Left kidney (tissue), 1 donor: ENCODE measurements at regions not wholly inside any gene's neighbourhood (a gene's known extent, or its start where the extent isn't known, plus 50 kb on each side); places are given as distances from the start of the nearest gene placed in this dataset.

Experiments used
- DNase-seq: peaks from one replicate; pipeline ENCODE4 v3.0.0-alpha.2; 2013

DNA sequence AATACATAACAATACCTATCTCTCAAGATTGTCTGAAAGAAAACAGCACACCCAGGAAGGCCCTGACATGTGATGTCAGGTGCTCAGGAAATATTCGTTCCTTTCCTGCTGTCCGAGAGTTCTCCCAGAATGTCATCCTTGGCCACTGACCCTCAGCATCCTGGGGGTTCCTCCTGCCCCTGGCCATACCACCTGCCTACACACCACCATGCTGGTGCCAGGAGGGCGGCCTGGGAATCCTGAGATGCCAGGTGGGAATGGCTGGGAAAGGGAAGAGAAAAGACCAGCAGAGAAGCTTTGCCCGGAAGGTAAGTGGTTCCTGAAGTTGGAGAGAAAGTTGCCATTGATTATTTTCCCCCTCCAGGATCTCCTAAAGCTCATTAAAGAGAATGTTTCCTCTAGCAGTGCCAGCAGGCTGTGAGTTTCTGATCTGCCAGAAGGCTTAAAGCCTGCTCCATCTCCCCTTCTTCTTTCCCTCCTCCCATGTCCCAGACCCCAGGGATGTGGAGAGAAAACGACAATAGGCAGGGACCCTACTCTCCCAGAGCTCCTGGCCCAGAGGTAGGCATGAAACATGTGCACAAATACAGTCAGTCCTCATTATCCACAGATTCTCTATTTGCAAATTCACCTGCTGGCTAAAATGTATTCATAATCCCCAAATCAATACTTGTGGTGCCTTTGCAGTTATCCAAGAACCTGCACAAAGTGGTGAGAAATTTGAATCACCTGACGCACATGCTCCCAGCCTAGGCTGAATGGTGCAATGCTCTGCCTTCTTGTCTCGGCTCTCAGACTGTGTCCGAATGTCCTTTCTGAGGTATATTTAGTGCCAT lies 147.1 kb upstream of the MYCN start:
- no peak for DNase-seq

DNA sequence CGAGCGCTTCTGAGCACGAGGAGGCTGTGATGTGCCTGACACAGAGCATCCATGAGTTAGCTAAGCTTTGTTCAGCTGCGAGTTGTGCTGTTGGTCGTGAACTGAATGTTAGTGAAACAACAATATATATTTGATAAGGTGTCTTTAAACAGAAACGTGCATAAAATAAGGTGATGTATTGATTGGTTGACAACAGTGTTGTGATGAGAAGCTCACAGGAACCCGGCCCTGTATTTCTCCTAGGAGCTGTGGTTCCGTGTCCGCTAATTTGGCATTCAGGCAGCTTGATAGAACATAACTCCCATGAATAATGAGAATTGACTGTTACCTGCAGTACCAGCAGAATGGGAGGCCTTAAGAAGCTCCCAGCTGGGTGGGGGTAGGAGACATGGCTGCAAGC lies 146.4 kb upstream of the MYCN start:
- no peak for DNase-seq

DNA sequence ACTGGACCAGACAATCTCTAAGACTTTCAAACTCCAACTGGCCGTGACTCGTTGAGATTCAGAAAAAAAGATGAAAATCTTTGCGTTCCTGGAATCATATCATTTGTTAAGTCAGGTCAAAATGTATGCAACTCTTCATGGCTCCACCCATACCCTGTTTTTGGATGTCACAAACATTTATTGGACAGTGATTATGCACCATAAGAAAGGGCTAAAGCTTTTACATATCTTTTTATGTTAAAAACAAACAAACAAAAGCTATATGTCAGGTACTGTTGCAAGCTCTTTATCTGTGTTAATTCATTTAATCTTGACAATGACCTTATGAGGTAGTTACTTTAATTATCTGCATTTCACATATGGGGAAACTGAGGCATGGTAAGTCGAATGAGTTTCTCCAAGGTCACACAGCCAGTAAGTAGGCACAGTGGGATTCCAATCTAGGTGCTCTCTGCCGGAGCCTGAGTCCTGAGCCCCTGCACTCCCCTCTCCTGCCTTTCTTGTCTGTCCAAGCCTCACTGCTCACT lies 145.7 kb upstream of the MYCN start:
- DNase-seq = no peak

GRCh38 chr2:15795426-15795825 lies 144.9 kb upstream of the MYCN start:
- DNase-seq = no peak

DNA sequence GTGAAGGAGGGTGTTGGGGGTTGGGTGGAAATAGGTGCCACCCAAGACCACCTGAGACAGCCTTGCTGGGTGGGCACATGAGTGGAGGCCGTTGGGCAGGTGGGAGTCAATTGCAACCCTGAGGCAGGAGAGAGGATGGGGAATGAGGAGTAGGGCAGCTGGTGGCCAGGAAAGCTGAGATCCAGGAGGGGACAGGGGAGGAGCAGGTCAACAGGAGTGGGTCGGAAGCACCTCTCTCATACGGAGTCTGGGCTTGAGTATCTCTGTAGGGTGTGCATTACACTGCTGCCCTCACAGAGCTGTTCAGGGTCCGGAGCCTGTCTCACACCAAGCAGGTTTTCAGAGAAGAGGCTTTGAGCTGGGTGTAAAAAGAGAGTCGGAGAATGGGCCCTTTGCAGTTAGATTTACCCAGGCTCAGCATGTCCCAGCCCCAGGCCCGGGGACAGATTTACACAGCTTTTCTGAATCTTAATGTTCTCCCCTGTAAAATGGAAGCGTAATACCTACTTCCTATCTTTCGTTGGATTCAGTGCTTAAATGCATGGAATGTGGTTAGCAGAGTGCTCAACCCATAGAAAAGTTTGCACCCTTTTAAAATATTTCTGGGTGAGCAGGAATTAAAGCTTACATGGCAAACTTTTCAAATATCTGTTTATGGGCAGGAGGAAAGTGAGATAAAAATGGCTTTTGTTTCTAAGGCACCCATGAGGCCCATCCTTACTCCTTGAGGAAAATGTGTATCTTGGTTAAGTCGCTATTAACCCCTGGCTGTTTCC lies 144.0 kb upstream of the MYCN start:
- DNase-seq = no peak

GRCh38 chr2:15797231-15797938 lies 143.0 kb upstream of the MYCN start:
- no peak for DNase-seq

DNA sequence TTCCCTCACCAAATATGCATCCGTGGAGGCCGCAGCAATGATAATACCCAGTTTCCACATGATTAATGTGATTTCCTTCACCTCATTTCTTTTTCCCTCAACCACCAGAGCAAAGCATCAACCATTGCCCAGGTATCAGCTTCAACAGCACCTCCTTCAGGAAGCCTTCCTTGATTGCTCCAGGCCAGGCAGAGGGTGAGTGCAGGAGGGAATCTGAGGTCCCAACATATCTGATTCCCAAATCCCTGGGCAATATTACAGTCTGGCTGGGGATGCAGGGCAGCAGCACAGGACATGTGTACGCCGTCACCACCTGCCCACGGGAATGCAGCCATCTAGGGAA lies 142.4 kb upstream of the MYCN start:
- no peak for DNase-seq

GRCh38 chr2:15798701-15799431 lies 141.5 kb upstream of the MYCN start:
- DNase-seq = no peak

DNA sequence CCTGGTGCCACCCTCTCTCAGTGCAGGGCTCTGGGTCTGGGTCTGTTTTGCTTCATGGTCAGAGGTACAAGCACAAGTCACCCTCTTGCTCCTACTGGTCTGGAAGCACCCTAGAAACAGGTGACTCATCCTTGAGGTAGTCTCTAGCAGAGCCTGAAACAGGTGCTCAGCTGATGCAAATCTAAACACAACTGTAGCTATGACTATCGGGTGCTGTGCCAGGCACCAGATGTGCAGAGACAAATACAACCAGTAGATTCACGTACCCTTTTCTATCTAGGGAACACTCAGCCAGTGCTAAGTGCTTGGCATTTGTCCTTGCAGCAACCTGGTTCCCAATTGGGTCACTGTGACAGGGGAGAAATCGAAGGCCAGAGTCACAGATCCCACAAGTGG lies 140.9 kb upstream of the MYCN start:
- no peak for DNase-seq

DNA sequence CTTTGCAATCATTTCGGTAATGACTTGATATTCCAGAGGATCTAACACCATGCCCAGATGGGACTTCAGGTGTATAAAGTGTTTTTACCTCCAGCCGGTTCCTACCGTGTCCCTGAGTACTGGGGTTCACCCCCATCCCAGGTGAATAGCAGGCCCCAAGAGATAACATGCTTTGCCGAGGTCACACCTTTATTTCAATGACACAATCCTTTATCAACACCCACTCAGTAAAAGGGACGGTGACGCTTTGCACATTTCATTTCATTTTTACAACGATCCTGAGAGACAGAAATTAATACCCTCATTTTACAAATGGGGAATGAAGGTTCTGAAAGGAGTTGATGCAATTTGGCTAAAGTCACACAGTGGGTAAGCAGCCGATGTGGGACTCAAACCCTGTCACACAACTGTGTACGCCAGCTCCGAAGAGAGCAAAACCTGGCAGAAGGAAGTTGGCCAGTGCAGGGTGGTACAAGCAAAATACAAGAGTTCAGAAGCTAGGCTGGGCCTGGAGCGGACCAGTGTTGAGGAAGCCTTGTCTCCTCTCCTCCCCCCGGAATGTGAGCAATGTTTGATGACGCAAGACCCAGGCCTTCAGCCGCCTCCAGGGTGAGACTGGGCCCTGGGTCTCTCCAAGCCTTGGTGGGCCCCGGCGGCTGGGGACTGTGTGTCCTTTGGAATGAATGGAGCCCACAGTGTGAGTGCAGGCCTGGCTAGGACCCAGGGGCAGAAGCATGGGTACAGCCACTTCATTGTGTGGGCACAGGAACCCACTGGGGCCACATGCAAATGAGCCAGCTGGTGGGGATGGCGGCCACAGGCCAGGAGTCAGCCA lies 139.6 kb upstream of the MYCN start:
- no peak for DNase-seq

GRCh38 chr2:15801439-15801838 lies 138.9 kb upstream of the MYCN start:
- DNase-seq = no peak

DNA sequence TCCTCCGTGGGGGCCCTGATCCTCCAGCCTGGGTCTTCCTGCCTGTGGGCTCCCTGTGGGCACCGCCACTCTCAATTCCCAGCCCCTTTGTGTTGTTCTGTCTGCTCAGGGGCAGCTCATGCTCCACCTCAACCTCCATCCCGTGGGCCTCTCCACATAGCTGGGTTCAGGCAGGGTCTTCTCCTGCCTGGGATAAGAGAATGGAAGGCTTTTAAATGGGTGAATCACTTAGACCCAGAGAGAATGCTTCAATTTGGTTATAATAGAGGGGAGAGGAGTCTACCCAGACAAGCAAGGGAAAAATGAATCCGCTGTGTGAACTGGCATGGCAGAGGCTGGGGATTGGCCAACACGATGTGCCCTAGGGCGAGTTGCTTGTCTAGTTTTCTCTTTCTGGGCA lies 138.4 kb upstream of the MYCN start:
- DNase-seq = no peak

- no peak for DNase-seq
These were observed 137.4 kb upstream of the MYCN start for GRCh38 chr2:15802657-15803542.

DNA sequence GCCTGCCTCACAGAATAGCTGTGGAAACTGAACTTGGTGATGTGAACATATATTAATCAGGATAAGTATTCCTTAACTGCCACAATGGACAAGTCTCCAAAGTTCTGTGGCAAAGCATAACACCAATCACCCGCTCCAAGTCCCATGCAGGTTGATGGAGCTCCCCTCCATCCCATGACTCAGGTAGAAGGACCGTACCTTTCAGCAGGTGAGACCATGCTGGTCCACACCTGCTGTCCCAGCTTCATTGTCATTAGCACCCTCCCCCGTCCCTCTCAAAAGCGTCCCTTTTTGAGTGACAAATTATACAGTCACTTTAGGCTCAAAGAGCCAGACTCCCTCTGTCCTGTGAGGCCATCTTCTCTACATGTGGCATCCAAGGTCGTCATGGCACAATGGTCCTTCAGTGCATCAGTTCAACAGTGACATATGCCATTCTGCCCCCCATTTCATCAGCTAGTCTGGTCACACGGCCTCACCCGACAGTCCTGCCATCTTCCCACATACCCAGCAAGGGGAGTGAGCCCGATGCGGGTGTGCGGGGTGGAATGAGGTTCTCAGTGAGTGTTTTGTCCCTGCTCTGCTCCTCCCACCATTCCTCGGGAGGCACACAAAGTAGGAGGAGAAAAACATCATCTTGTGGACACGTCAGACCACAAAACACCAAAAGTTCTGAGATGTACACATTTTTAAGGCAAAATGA lies 136.7 kb upstream of the MYCN start:
- DNase-seq = no peak

- DNase-seq = no peak
These were observed 136.1 kb upstream of the MYCN start for GRCh38 chr2:15804246-15804619.

- DNase-seq = no peak
These were observed 135.7 kb upstream of the MYCN start for GRCh38 chr2:15804691-15805090.

DNA sequence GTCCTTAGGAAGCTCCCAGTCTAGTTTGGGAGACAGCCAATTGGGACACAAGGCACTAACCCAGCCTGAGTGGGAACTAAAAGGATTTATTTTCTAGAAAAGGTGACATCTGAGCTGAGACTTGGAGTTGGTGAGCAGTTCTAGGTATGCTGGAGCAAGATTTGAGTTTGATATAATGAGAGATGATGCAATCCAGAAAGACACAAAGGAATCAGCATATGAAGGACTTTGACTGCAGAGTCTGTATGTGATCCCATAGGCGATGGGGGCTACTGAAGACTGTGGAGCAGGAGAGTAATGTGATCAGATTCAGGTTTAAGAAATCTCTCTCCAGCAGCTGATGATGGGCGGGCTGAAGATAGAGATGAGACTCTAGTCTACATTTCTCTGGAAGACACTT lies 135.1 kb upstream of the MYCN start:
- DNase-seq = no peak

DNA sequence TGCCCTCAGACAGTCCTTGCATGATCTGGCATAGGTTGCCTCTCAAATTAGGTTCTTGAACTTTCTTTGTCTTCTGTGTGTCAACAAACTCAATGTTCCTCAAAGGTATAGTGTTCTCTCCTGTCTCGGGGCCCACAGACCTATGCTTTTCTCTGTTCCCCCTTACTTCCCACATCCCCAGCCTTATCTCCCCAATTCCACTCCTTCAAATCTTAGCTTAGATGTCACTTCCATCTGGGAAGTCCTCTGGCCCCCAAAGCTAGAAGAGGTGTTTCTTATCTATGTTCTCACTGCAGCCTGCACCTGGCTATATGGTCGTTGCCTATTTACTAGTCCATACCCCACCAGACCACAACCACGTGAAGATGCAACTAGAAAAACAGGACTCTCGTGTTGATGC lies 134.6 kb upstream of the MYCN start:
- no peak for DNase-seq

DNA sequence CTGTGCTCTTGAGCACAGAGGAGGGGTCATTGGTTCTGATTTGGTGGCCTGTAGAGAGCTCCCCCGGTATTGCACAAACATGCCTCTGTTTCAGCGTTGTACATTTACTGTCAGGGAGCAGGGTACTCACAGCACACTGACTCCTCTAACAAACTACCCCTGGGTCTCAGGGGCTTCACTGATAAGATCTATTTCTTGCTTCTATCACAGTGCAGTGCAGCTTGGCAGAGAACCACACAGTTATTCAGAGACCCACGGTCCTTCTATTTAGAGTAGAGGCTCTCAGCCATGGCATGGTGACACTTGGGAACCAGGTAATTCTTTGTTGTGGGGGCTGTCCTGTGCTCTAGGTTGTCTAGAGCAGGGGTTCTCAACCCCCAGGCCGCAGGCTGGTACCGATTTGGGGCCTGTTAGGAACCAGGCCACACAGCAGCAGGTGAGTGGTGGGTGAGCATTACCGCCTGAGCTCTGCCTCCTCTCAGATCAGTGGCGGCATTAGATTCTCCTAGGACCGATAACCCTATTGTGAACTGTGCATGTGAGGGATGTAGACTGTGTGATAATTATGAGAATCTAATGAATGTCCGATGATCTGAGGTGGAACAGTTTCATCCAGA lies 133.4 kb upstream of the MYCN start:
- no peak for DNase-seq
